HG02970 (cell line): ENCODE measurements at regions not wholly inside any gene's neighbourhood (a gene's known extent, or its start where the extent isn't known, plus 50 kb on each side); places are given as distances from the start of the nearest gene placed in this dataset.

Experiments
- ATAC-seq: cut with Tn5 transposase; IDR thresholded peaks from one replicate; pipeline ENCODE4 v1.9.1; 2021; ENCODE audit warnings: mild to moderate bottlenecking, moderate library complexity, moderate number of reproducible peaks; ENCODE audit not compliant: unreplicated experiment, low FRiP score

GRCh38 chr9:660227-660626 lies 181.3 kb upstream of the DMRT1 start:
- no peak for ATAC-seq

DNA sequence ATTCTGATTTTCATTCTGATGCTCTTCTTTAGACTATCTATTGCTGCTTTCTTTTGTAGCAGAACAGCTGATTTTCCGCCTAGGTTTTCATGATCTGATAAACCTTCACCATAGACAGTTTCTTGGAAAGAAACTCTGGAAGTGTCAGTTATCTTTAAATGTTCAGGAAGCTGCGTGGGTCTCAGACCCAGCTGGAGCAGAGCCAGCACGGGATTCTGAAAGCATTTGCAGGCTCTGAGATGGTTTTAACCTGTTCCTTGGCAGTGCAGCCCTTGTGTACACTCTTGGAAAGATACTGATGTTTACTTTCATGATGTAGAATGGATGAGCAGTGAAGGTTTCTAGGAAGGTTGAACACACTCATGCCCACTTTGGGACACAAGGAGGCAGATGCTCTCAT lies 178.0 kb upstream of the DMRT1 start:
- ATAC-seq, result no peak

DNA sequence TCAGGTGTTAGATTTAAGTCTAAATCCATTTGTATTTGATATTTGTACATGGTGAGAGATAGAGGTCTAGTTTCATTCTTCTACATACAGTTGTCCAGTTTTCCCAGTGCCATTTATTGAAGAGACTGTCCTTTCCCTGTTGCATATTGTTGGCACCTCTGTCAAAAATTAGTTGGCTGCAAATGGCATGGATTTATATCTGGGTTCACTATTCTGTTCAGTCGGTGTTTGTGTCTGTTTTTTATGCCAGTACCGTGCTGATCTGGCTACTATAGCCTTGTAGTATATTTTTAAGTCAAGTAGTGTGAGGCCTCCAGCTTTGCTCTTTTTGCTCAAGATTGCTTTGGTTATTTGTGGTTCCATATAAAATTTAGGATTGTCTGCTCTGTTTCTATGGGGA lies 176.2 kb upstream of the DMRT1 start:
- ATAC-seq, result no peak

DNA sequence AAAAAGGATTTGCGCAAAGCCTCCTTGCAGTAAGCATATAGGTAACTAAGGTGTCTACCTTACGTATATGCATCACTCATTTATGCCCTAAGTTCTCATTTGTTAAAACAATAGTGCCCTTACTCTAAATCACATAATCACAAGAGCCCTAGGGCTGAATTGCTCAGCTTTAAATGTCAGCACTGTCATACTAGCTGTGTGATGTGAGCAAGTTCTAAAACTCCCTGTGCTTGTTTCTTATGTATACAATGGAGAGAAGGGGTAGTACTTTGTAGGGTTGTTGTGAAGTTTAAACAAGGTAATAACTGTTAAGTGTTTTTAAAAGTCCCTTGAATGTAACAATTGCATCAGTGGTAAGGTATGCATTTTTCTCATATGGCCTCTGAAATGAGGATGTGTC lies 169.5 kb upstream of the DMRT1 start:
- no peak for ATAC-seq

DNA sequence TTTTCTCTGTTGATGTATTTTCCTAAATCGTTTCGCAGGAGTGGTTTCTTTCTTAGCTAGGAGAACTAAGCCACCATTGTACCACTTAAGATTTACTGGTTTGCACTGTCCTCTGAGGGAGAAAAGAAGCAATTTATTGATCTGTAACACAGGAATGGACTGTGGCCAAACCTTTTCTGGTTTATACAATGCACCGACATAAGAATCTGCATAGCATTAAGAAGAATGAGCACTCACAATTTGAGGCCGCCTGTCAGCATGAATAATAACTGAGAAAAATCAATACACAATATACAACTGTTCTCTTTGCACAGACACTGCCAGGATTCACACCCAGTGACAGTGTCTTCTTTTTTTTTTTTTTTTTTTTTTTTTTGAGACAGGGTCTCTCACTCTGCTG lies 168.6 kb upstream of the DMRT1 start:
- no peak for ATAC-seq

GRCh38 chr9:673264-673965 lies 168.1 kb upstream of the DMRT1 start:
- no peak for ATAC-seq

DNA sequence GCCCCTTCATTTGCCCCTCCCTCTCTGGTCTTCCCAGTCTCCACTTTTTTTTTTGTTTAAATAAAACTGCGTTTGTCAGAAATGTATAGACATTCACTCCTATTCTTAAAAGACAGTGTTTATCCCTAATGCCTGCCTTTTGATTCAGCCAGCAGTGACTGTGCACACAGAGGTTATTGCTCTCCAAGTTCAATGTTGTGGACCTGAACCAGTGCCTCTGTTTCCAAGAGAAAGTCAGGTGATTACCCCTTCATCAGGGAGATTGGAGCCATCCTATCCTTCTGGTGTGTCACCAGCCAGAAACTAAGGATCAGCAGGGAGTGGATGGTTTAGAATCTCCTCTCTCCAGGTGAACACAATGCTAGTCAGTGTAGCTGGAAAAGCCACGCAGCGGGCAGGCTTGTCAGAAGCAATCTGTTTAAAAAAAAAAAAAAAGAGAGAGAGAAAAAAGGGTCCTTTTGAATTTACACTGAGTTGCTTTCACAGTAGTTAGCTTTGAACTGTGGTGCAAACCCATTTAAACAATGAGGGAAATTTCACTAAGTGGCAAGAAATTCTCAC lies 167.5 kb upstream of the DMRT1 start:
- ATAC-seq, result no peak

DNA sequence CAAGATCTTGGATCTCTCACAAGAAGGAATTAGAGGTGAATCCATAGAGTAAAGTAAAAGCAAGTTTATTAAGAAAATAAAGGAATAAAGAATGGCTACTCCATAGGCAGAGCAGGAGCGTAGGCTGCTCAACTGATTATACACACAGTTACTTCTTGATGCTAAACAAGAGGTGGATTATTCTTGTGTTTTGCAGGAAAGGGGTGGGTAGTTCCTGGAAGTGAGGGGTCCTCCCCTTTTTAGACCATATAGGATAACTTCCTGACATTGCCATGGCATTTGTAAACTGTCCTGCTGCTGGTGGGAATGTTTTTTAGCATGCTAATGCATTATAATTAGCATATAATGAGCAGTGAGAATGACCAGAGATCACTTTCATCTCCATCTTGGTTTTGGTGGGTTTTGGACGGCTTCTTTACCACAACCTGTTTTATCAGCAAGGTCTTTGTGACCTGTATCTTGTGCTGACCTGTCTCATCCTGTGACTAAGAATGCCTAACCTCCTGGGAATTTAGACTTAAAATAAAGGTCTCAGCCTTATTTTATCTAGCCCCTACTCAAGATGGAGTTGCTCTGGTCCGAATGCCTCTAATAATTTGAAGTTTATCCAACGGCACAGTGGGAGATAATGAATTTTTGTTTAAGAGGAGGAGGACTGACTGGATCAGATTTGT lies 165.7 kb upstream of the DMRT1 start:
- no peak for ATAC-seq

GRCh38 chr9:676780-677438 lies 164.6 kb upstream of the DMRT1 start:
- ATAC-seq, result no peak

- no peak for ATAC-seq
These were observed 163.9 kb upstream of the DMRT1 start for GRCh38 chr9:677461-678097.

GRCh38 chr9:678897-679296 lies 162.6 kb upstream of the DMRT1 start:
- ATAC-seq, result no peak

GRCh38 chr9:679462-679861 lies 162.0 kb upstream of the DMRT1 start:
- ATAC-seq, result no peak

DNA sequence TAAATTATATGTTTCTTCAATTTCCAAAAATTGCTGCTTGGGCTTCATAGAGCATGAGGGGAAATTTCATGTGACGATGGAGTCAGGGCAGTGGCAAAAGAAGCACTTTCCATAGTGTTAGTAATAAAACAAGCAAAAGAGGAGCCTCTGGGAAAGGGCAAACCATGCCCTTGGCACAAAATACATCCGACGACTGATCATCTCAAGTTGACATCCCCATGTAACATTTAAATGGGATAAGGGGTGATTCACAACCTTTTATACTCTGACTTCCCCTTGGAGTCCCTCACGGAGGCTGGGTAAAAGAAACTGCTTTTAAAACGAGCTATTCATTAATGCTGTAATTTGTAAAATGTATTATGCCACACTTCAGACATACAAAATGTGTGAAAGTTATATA lies 161.4 kb upstream of the DMRT1 start:
- no peak for ATAC-seq

DNA sequence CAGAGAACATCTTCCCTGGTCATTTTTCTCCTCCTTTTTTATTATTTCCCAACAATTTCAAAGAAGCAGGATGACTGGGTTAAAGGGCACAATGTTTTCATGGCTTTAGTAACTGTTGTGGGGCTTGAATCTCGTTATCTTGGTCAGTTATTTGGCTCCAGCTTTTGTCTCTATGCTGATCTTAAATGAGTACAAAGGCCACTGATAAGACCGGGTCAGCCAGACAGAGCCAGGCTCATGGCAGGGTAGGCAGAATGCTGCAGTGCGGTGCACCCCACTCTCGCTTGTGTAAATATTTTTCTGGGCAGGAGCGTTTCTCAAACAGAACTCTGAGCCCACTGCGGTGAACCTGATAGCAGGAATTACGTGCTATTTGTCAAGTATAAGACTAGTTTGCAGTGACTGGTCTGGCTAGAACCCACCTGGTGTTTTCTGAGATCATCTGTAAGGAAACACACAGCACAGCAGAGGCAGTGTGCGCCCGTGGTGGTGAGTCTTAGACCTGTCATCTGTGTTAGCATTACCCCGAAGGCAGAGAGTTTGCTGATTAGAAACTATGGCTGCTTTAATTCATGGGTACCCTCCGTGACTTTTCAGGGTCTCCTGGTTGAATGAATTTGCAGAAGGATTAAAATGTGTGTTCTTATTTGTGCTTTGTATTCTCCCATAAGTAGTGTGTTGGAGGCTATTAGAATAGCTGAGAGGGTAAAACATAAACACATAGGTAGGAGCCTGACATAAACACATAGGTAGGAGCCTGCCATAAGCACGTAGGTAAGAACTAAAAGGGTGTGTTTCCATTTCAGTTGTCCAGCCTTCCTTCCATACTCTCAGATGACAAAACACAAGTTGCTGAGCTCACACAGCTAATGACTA lies 158.6 kb upstream of the DMRT1 start:
- no peak for ATAC-seq

DNA sequence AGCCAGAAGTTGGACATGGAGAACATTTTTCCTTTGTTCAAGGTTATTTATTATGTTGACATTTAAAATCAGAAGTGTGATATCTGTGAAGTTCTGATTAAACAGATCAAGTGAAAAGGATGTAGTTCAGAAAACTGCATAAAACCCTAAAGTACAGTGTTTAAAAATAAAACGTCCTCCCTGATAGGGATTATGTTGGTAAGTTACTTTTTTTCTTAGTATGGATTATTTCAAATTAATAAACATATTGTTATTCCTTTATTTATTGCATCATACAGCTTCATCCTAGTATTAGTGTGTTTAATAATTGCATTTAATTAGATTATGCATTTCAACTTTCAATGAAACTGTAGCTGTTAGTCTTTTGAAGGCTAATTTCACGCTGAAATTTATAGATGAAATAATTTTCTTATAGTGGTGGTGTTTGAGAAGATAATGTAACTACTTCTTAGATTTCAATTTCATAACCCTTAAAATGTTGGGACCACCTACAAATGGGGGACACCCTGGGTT lies 157.9 kb upstream of the DMRT1 start:
- no peak for ATAC-seq

DNA sequence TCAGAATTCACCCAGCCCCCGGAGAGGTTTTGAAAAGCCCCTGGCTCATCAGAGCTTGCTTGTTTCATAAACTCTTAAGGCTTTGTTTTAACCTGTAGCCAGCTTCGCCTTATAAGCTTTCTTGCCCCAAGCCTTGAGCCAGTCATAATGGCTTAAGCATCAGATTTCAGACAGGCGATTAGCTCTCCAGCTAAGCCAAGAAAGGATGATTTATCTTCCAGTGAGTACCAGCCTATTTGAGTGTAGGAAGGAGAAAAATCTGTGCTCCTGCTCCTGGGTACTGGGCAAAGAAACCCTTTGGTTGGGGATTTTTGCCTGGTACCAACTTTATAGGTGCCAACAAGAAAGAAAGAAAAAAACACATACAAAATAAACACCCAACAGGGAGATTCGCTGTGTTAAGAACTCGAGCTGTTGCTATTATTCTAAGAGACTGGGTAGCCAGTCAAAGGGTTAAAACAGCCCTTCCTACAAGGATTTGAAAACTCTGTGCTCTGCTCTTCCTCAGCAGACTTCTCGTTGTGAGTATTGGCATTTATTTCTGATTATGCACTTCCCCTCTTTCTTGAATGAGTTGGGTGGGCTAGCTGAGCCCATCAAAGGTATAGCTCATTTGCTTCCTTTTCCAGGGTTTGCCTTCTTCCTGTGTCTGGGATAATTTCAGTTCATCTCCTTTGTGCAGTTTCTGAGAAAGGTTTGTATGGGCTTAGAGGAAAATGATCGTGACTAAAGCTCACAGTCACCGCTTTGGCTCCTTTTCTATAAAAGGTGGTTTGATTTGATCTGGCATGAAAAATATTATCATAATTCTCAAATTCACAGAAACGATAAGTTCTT lies 157.2 kb upstream of the DMRT1 start:
- ATAC-seq, result no peak

DNA sequence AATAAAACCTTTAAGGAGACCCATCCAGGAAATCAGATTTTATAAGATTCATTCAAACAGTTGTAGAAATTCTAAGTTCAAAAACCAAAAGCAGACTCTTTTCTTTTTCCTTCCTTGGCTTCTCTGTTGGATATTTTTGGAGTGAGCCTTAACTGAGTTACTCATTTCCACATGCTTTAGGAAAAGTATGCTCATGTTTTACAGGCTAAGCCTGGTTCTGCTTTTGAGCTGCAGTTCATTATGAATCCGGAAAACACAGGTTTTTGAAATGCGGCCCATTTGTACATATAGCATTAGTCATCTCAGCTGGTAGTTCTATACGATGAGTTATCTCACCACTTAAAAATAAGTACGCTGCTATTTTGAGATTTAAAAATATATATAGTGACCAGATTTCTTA lies 156.6 kb upstream of the DMRT1 start:
- no peak for ATAC-seq

DNA sequence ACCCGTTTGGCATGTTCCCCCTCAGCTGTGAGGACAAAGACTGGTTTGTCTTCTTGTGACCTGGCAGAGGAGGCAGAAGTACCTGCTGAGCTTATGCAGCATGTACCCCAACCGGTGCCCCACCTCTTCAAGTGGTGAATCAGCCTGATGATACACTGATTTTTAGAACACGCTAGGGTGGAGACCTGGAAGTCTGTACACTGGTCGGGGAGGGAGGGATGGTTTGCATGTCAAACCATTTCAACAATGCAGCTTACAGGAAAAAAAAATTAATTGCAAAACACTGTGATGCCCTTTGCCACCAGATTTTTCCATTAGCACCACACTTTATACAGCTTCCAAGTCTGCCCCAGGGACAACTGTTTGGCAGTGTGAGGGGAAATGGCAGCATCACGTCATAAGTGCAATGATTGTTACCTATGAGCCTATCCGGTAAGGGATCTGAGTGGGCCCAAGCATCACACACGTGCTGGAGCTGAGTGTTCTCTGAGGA lies 155.1 kb upstream of the DMRT1 start:
- no peak for ATAC-seq
